Coronary artery (tissue), 2 donors: ENCODE measurements at regions not wholly inside any gene's neighbourhood (a gene's known extent, or its start where the extent isn't known, plus 50 kb on each side); places are given as distances from the start of the nearest gene placed in this dataset.

Experiments
- DNase-seq: peaks from one replicate; pipeline ENCODE4 v3.0.0-alpha.2; 2017; ENCODE audit warnings: low spot score
- H3K27ac ChIP-seq, 2 donors: fragments of 200-600 bp; sonication (generic); one replicate each; pipeline ENCODE4 v1.5.1; 2016 to 2019
- H3K4me3 ChIP-seq: fragments of 200-600 bp; sonication (generic); 2 replicates; pipeline ENCODE4 v1.5.1; 2016; ENCODE audit warnings: mild to moderate bottlenecking, moderate library complexity
- CTCF ChIP-seq: fragments of 200-600 bp; sonication (generic); IDR thresholded peaks from one replicate; pipeline ENCODE4 v1.5.1; 2019; ENCODE audit warnings: antibody characterized with exemption

GRCh38 chr15:31579282-31579681, 252.6 kb downstream of the KLF13 start:
- Histone ChIP-seq H3K27ac (no peak overlapping the region), H3K4me3 (no peak overlapping the region)
- TF ChIP-seq CTCF = no peak
- DNase-seq = no peak

GRCh38 chr15:31579976-31580375, 253.3 kb downstream of the KLF13 start:
- no peak overlapping the region for H3K27ac ChIP-seq
- no peak overlapping the region for H3K4me3 ChIP-seq
- DNase-seq = no peak
- no peak for TF ChIP-seq CTCF

GRCh38 chr15:31584195-31584594, 257.6 kb downstream of the KLF13 start:
- no peak for TF ChIP-seq CTCF
- no peak overlapping the region for H3K4me3 ChIP-seq
- H3K27ac ChIP-seq = no peak overlapping the region
- no peak for DNase-seq

GRCh38 chr15:31585240-31585639, 258.6 kb downstream of the KLF13 start:
- DNase-seq = no peak
- H3K4me3 ChIP-seq = no peak overlapping the region
- TF ChIP-seq CTCF = no peak
- no peak overlapping the region for H3K27ac ChIP-seq

- TF ChIP-seq CTCF = no peak
- no peak overlapping the region for H3K27ac ChIP-seq
- DNase-seq = no peak
- H3K4me3 ChIP-seq = no peak overlapping the region
Measured at GRCh38 chr15:31586841-31587240, 260.2 kb downstream of the KLF13 start.

- no peak for DNase-seq
- H3K27ac ChIP-seq = no peak overlapping the region
- H3K4me3 ChIP-seq = no peak overlapping the region
- TF ChIP-seq CTCF = no peak
Measured at GRCh38 chr15:31587583-31587982, 260.9 kb downstream of the KLF13 start.

- no peak overlapping the region for H3K27ac ChIP-seq
- TF ChIP-seq CTCF = no peak
- no peak for DNase-seq
- H3K4me3 ChIP-seq = no peak overlapping the region
Measured at GRCh38 chr15:31590609-31591008, 264.0 kb downstream of the KLF13 start.
